A549 (cell line): ENCODE measurements at regions not wholly inside any gene's neighbourhood (a gene's known extent, or its start where the extent isn't known, plus 50 kb on each side); places are given as distances from the start of the nearest gene placed in this dataset.

Experiments used
- ATAC-seq, 2 experiments: fragments of 200-7000 bp in 1 of 2; fragments of >200 bp in 1 of 2; cut with Nextera tagmentation in 1 of 2; cut with Tn5 transposase in 1 of 2; 3 replicates each; pipeline versions ENCODE4 v1.8.0 to v1.9.1; 2018 to 2020; ENCODE audit warnings: mild to moderate bottlenecking in 1 of 2, moderate library complexity in 1 of 2
- CTCF ChIA-PET: fragments of 300-600 bp; sonication (Branson Sonifier 250); formaldehyde crosslinking; extraction: SDS; loops from one replicate; lab custom pipeline; 2021; ENCODE audit warnings: antibody characterized with exemption, inconsistent platforms; lab: Yijun Ruan, JAX
- POLR2A ChIA-PET: fragments of 350-600 bp; formaldehyde crosslinking; extraction: SDS; loops from one replicate; lab custom pipeline; 2021; ENCODE audit warnings: antibody characterized with exemption, inconsistent platforms; lab: Yijun Ruan, JAX
- DNase-seq, 2 experiments: peaks; one replicate each; pipeline versions ENCODE4 v3.0.0 to v3.0.0-alpha.2; 2011 to 2016; ENCODE audit warnings: low read depth in 1 of 2, low spot score in 1 of 2
- FAIRE-seq: peaks from 2 replicates; lab custom pipeline; 2011; peaks lifted over from hg19 to GRCh38; lab: Jason Lieb, UNC
- H3K27ac ChIP-seq, 2 experiments: fragments of >200 bp; sonication (Bioruptor Twin); formaldehyde crosslinking; 3 replicates each; pipeline ENCODE4 v1.5.1; 2016 to 2017
- H3K4me1 ChIP-seq: fragments of >200 bp; sonication (Bioruptor Twin); formaldehyde crosslinking; 3 replicates; pipeline ENCODE4 v1.6.1; 2016
- H3K4me2 ChIP-seq: fragments of >200 bp; sonication (Bioruptor Twin); formaldehyde crosslinking; 3 replicates; pipeline ENCODE4 v1.6.1; 2016
- H3K4me3 ChIP-seq: fragments of >200 bp; sonication (Bioruptor Twin); formaldehyde crosslinking; 3 replicates; pipeline ENCODE4 v1.5.1; 2016
- H3K9me3 ChIP-seq: fragments of >200 bp; sonication (Bioruptor Twin); formaldehyde crosslinking; 3 replicates; pipeline ENCODE4 v1.6.1; 2016
- BHLHE40 ChIP-seq: IDR thresholded peaks from 2 replicates; pipeline ENCODE4 v1.6.1; 2012; ENCODE audit warnings: low read depth, low read length, inconsistent platforms
- CBX8 ChIP-seq: fragments of 200-600 bp; sonication (generic); IDR thresholded peaks from 2 replicates; pipeline ENCODE4 v1.6.1; 2016
- EHMT2 ChIP-seq: fragments of 200-600 bp; sonication (generic); IDR thresholded peaks from 2 replicates; pipeline ENCODE4 v1.6.1; 2016; ENCODE audit warnings: antibody characterized with exemption, low read depth, mild to moderate bottlenecking, moderate library complexity
- FOSB ChIP-seq: fragments of 250-450 bp; sonication (Bioruptor Pico); IDR thresholded peaks from 2 replicates; pipeline ENCODE4 v1.5.0; 2020; ENCODE audit warnings: mild to moderate bottlenecking, moderate library complexity
- FOSL2 ChIP-seq, 2 experiments: fragments of 450-650 bp in 1 of 2; fragments of >200 bp in 1 of 2; sonication (Bioruptor Twin) in 1 of 2; formaldehyde crosslinking; IDR thresholded peaks; 2 replicates each; pipeline versions ENCODE4 v1.5.0 to v1.6.1; 2016 to 2020; ENCODE audit warnings: mild to moderate bottlenecking in 1 of 2, moderate library complexity in 1 of 2
- GATA3 ChIP-seq: IDR thresholded peaks from 2 replicates; pipeline ENCODE4 v1.6.1; 2012; ENCODE audit warnings: borderline replicate concordance
- HEYL ChIP-seq: fragments of 250-450 bp; sonication (Bioruptor Pico); IDR thresholded peaks from 2 replicates; pipeline ENCODE4 v1.8.0; 2021; ENCODE audit warnings: mild to moderate bottlenecking, moderate library complexity
- HOXA7 ChIP-seq: fragments of 250-450 bp; sonication (Bioruptor Pico); IDR thresholded peaks from 2 replicates; pipeline ENCODE4 v1.5.0; 2020; ENCODE audit warnings: mild to moderate bottlenecking, moderate library complexity
- HOXB13 ChIP-seq: fragments of 250-450 bp; sonication (Bioruptor Pico); IDR thresholded peaks from 2 replicates; pipeline ENCODE4 v1.5.0; 2020; ENCODE audit warnings: low read depth, mild to moderate bottlenecking, moderate library complexity
- JUNB ChIP-seq: fragments of >200 bp; sonication (Bioruptor Twin); formaldehyde crosslinking; IDR thresholded peaks from 2 replicates; pipeline ENCODE4 v1.6.1; 2016
- KDM5A ChIP-seq: fragments of 200-600 bp; sonication (generic); IDR thresholded peaks from 2 replicates; pipeline ENCODE4 v1.6.1; 2016; ENCODE audit warnings: antibody characterized with exemption, mild to moderate bottlenecking
- MAFK ChIP-seq: fragments of 450-650 bp; IDR thresholded peaks from 2 replicates; pipeline ENCODE4 v1.6.1; 2014; ENCODE audit not compliant: partially characterized antibody
- NR3C1 ChIP-seq: fragments of >200 bp; sonication (Bioruptor Twin); formaldehyde crosslinking; IDR thresholded peaks from 3 replicates; pipeline ENCODE4 v1.6.1; 2017
- POLR2AphosphoS2 ChIP-seq: conservative IDR thresholded peaks from 2 replicates; pipeline ENCODE4 v1.6.1; 2012; ENCODE audit warnings: low read length, improper control_type of control experiment, inconsistent platforms
- RAD21 ChIP-seq, 2 experiments: fragments of >200 bp in 1 of 2; sonication (Bioruptor Twin) in 1 of 2; formaldehyde crosslinking in 1 of 2; IDR thresholded peaks in 1 of 2; conservative IDR thresholded peaks in 1 of 2; 2 replicates in 1 of 2; 3 replicates in 1 of 2; pipeline ENCODE4 v1.6.1; 2012 to 2018; ENCODE audit warnings: inconsistent platforms in 1 of 2
- RCOR1 ChIP-seq: fragments of 150-350 bp; IDR thresholded peaks from 2 replicates; pipeline ENCODE4 v1.6.1; 2014; ENCODE audit warnings: antibody characterized with exemption, low read length, low read depth
- RFX5 ChIP-seq: fragments of 450-650 bp; IDR thresholded peaks from 2 replicates; pipeline ENCODE4 v1.7.1; 2014; ENCODE audit warnings: antibody characterized with exemption, mild to moderate bottlenecking, moderate library complexity
- RNF2 ChIP-seq: fragments of 200-600 bp; sonication (generic); IDR thresholded peaks from 2 replicates; pipeline ENCODE4 v1.6.1; 2016; ENCODE audit warnings: low read depth, mild to moderate bottlenecking, antibody characterized with exemption, moderate library complexity, borderline replicate concordance
- WGBS: methylation state at CpG from one replicate; pipeline ENCODE4 v1.1.6; 2017; ENCODE audit errors: missing lambda C conversion rate; 5-methylcytosine and 5-hydroxymethylcytosine counted together
- TF ChIP-seq, protein P1 (sequence below): fragments of >200 bp; sonication (Bioruptor Twin); formaldehyde crosslinking; IDR thresholded peaks from 3 replicates; pipeline ENCODE4 v1.6.1; 2016

DNA sequence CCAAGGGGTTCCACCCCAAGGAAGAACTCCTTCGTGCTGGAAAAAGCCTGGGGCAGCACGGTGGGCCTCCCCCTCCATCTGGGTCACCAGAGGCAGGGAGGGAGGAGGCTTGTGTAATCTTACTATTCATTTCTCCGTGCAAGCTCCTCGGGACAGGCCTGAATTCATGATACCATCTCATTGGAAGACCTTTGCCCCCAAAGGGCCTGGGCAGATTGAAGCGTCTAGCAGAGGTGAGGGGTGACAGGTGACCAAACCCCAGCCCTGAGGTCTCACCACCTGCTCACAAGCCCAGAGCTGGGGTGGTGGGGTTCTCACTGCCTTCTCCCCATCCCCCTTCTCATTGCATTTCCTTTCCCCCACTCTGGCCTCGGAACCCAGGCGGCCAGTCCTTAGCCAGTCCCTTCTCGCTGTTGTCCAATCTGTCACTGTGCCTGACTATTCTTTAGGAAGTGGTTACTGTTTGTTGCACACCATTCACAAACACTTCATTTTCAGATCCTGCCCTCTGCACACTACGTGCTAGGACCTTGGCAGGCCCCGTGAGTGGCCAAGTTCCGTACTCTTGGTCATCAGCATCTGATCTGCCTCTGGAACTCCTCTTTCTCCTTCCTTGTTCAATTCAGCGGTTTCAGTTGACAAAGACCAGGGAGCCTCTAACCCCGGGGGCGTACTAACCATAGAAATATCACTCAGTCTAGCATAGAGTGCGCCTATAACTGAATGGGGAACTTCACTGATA, 137.1 kb downstream of the LY86 start:
- Histone ChIP-seq H3K4me2 (no peak overlapping the region), H3K4me3 (no peak overlapping the region), H3K27ac (no peak overlapping the region), H3K4me1 (peaks cover 8% of the 10 kb centered on the region), H3K9me3 (no peaks in the 10 kb centered on the region)
- ATAC-seq (no peak), FAIRE-seq (no peak), DNase-seq (no peak)
- 90% methylated on average over 15 of the region's 15 CpGs for WGBS
- ChIA-PET POLR2A (no interaction called here), CTCF (interaction anchor here (0.6 to 7.2 kb wide), 21 partner anchors 11 to 921 kb away, joined by 3 to 45 read pairs (median 5); no protein-coding TSS in a partner anchor)
- TF ChIP-seq EHMT2 (no peak), HOXB13 (CRISPR knock-in tag) (no peak), BHLHE40 (no peak), HEYL (CRISPR knock-in tag) (no peak), HOXA7 (CRISPR knock-in tag) (no peak), RFX5 (no peak), POLR2AphosphoS2 (no peak)
- TF ChIP-seq, protein P1, sequence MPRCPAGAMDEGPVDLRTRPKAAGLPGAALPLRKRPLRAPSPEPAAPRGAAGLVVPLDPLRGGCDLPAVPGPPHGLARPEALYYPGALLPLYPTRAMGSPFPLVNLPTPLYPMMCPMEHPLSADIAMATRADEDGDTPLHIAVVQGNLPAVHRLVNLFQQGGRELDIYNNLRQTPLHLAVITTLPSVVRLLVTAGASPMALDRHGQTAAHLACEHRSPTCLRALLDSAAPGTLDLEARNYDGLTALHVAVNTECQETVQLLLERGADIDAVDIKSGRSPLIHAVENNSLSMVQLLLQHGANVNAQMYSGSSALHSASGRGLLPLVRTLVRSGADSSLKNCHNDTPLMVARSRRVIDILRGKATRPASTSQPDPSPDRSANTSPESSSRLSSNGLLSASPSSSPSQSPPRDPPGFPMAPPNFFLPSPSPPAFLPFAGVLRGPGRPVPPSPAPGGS = no peak

- no peak overlapping the region for H3K4me2 ChIP-seq
- ChIA-PET POLR2A (no interaction called here), CTCF (interaction anchor here (0.9 to 1.9 kb wide), 6 partner anchors 12 to 510 kb away, joined by 3 to 5 read pairs (median 4); no protein-coding TSS in a partner anchor)
- no peak for DNase-seq
- peaks cover 8% of the 10 kb centered on the region for H3K4me1 ChIP-seq
- no peak overlapping the region for H3K27ac ChIP-seq
- WGBS = 61% methylated on average over 9 of the region's 9 CpGs
- no peak for FAIRE-seq
- TF ChIP-seq GATA3 = no peak
- no peak for TF ChIP-seq CBX8
- no peak for TF ChIP-seq NR3C1
- no peak for TF ChIP-seq JUNB
- TF ChIP-seq MAFK = no peak
- no peak for ATAC-seq
- H3K9me3 ChIP-seq = no peaks in the 10 kb centered on the region
- H3K4me3 ChIP-seq = no peak overlapping the region
These were observed 139.8 kb downstream of the LY86 start for GRCh38 chr6:6728169-6728941.

DNA sequence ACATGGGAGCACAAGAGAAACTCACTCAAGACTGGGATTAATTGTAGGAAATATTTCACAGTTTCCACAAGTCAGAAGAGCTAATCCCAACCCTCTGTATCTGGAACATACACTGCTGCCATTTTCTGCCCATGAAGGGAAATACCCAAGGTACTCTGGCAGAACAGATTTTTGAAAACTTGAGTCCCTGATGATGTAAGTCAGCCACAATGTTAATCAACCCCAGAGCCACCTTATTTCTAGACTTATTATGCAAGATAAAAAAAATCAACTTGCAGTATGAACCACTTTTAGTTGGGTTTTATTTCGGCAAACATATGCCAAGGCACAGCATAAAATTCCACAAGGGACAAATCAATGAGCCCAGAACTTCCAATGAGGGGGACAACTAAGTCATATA, 141.5 kb downstream of the LY86 start:
- 78% methylated on average over 1 of the region's 1 CpG for WGBS
- POLR2A ChIA-PET = no interaction called here
- DNase-seq (no peak), ATAC-seq (no peak), FAIRE-seq (no peak)
- Histone ChIP-seq H3K4me2 (no peak overlapping the region), H3K27ac (no peak overlapping the region), H3K4me3 (no peak overlapping the region), H3K4me1 (0 out of 3 replicates have a peak, but pooled peaks cover under 1% of the 10 kb centered on the region), H3K9me3 (no peaks in the 10 kb centered on the region)
- TF ChIP-seq RCOR1 (no peak), RNF2 (no peak), FOSL2 (IDR thresholded peaks at IDR 0.05) (no peak), FOSL2 (CRISPR knock-in tag; IDR thresholded peaks at IDR 0.05) (no peak)
- CTCF ChIA-PET = interaction anchor here (0.6 to 1.9 kb wide), 3 partner anchors 11 to 886 kb away, joined by 3 to 4 read pairs (median 3); no protein-coding TSS in a partner anchor

GRCh38 chr6:6730831-6731230, 142.3 kb downstream of the LY86 start:
- ChIA-PET POLR2A (no interaction called here), CTCF (no interaction called here)
- no peak overlapping the region for H3K4me2 ChIP-seq
- WGBS = 10% methylated on average over 2 of the region's 2 CpGs
- no peak for FAIRE-seq
- H3K27ac ChIP-seq = no peak overlapping the region
- H3K9me3 ChIP-seq = no peaks in the 10 kb centered on the region
- no peak for ATAC-seq
- H3K4me3 ChIP-seq = no peak overlapping the region
- peak in 1 of 2 experiments; percentile 10 for DNase-seq
- H3K4me1 ChIP-seq = no peaks in the 10 kb centered on the region
- TF ChIP-seq FOSB (CRISPR knock-in tag) (no peak), KDM5A (no peak), RAD21 (conservative IDR thresholded peaks at IDR 0.05 in 1 of 2, IDR thresholded peaks at IDR 0.05 in 1 of 2) (no peak)
